Mesenchymal stem cell (in vitro differentiated cells and primary cell): ENCODE measurements at regions not wholly inside any gene's neighbourhood (a gene's known extent, or its start where the extent isn't known, plus 50 kb on each side); places are given as distances from the start of the nearest gene placed in this dataset.

Experiments used
- DNase-seq: peaks from one replicate; pipeline ENCODE4 v3.0.0-alpha.2; 2013
- H2AFZ ChIP-seq: one replicate; pipeline ENCODE4 v1.6.1; 2013; ENCODE audit warnings: low read depth, mild to moderate bottlenecking, control low read depth, inconsistent platforms, low read length, moderate library complexity
- H2AK5ac ChIP-seq: 2 replicates; pipeline ENCODE4 v1.6.1; 2013; ENCODE audit warnings: low read length, moderate library complexity, mild to moderate bottlenecking, inconsistent platforms; ENCODE audit not compliant: severe bottlenecking
- H2BK120ac ChIP-seq: one replicate; pipeline ENCODE4 v1.6.1; 2013; ENCODE audit warnings: low read depth, mild to moderate bottlenecking, inconsistent platforms, low read length, moderate library complexity
- H2BK12ac ChIP-seq, 2 experiments: one replicate each; pipeline ENCODE4 v1.6.1; 2013; ENCODE audit warnings: inconsistent platforms in 2 of 2, low read length in 2 of 2, mild to moderate bottlenecking in 2 of 2, moderate library complexity in 2 of 2, control low read depth in 1 of 2
- H2BK15ac ChIP-seq: one replicate; pipeline ENCODE4 v1.6.1; 2013; ENCODE audit warnings: mild to moderate bottlenecking, low read depth, inconsistent platforms; ENCODE audit not compliant: poor library complexity, severe bottlenecking
- H2BK5ac ChIP-seq: 2 replicates; pipeline ENCODE4 v1.6.1; 2013; ENCODE audit warnings: low read depth, mild to moderate bottlenecking, low read length, control low read depth, inconsistent platforms; ENCODE audit not compliant: poor library complexity, severe bottlenecking
- H3K14ac ChIP-seq, 2 experiments: one replicate each; pipeline ENCODE4 v1.6.1; 2013; ENCODE audit warnings: inconsistent platforms in 2 of 2, low read length in 2 of 2, control low read depth in 1 of 2, mild to moderate bottlenecking in 1 of 2, moderate library complexity in 1 of 2
- H3K18ac ChIP-seq, 2 experiments: one replicate each; pipeline ENCODE4 v1.6.1; 2013; ENCODE audit warnings: inconsistent platforms in 2 of 2, low read length in 2 of 2, control low read depth in 1 of 2, low read depth in 1 of 2, mild to moderate bottlenecking in 1 of 2
- H3K23ac ChIP-seq, 2 experiments: one replicate each; pipeline ENCODE4 v1.6.1; 2013; ENCODE audit warnings: inconsistent platforms in 2 of 2, low read length in 2 of 2, mild to moderate bottlenecking in 2 of 2, moderate library complexity in 2 of 2, control low read depth in 1 of 2
- H3K27ac ChIP-seq: 2 replicates; pipeline ENCODE4 v1.5.1; 2013; ENCODE audit warnings: mild to moderate bottlenecking, moderate library complexity, low read length, control low read depth, inconsistent platforms; ENCODE audit not compliant: poor library complexity, severe bottlenecking
- H3K27me3 ChIP-seq, 2 experiments: 2 replicates each; pipeline versions ENCODE4 v1.6.1 to v1.7.0; 2013; ENCODE audit warnings: low read length in 2 of 2, mild to moderate bottlenecking in 2 of 2, moderate library complexity in 2 of 2, control low read depth in 1 of 2, inconsistent platforms in 1 of 2; ENCODE audit not compliant: control insufficient read depth in 1 of 2, insufficient read depth in 1 of 2
- H3K36me3 ChIP-seq, 2 experiments: 2 replicates each; pipeline versions ENCODE4 v1.6.1 to v1.7.0; 2013; ENCODE audit warnings: low read length in 2 of 2, control low read depth in 1 of 2, inconsistent platforms in 1 of 2, low read depth in 1 of 2, mild to moderate bottlenecking in 1 of 2; ENCODE audit not compliant: insufficient read depth in 2 of 2, control insufficient read depth in 1 of 2
- H3K4ac ChIP-seq, 2 experiments: one replicate each; pipeline ENCODE4 v1.6.1; 2013; ENCODE audit warnings: inconsistent platforms in 2 of 2, low read length in 2 of 2, mild to moderate bottlenecking in 2 of 2, moderate library complexity in 2 of 2, control low read depth in 1 of 2, low read depth in 1 of 2
- H3K4me1 ChIP-seq: 2 replicates; pipeline ENCODE4 v1.6.1; 2013; ENCODE audit warnings: low read depth, low read length, control low read depth; ENCODE audit not compliant: control insufficient read depth, insufficient read depth
- H3K4me2 ChIP-seq: 2 replicates; pipeline ENCODE4 v1.6.1; 2013; ENCODE audit warnings: low read length, mild to moderate bottlenecking, inconsistent platforms; ENCODE audit not compliant: poor library complexity, severe bottlenecking
- H3K4me3 ChIP-seq, 2 experiments: 2 replicates each; pipeline versions ENCODE4 v1.5.1 to v1.7.0; 2013; ENCODE audit warnings: low read length in 2 of 2, mild to moderate bottlenecking in 2 of 2, control low read depth in 1 of 2, low read depth in 1 of 2; ENCODE audit not compliant: insufficient read depth in 1 of 2
- H3K79me1 ChIP-seq: replicated peaks from 2 replicates; pipeline ENCODE4 v1.6.1; 2013; ENCODE audit warnings: mild to moderate bottlenecking, control low read depth, low read length, inconsistent platforms; ENCODE audit not compliant: poor library complexity, severe bottlenecking
- H3K9ac ChIP-seq: 2 replicates; pipeline ENCODE4 v1.7.0; 2013; ENCODE audit warnings: mild to moderate bottlenecking, low read length, moderate library complexity
- H3K9me3 ChIP-seq: 2 replicates; pipeline ENCODE4 v1.7.0; 2013; ENCODE audit warnings: mild to moderate bottlenecking, low read length; ENCODE audit not compliant: control insufficient read depth
- H4K8ac ChIP-seq: one replicate; pipeline ENCODE4 v1.6.1; 2013; ENCODE audit warnings: inconsistent platforms, mild to moderate bottlenecking, low read length, moderate library complexity
- H4K91ac ChIP-seq: one replicate; pipeline ENCODE4 v1.6.1; 2013; ENCODE audit warnings: mild to moderate bottlenecking, low read length, inconsistent platforms
- WGBS: methylation state at CpG from one replicate; pipeline ENCODE4 v1.1.7; 2013; ENCODE audit warnings: mixed read lengths; 5-methylcytosine and 5-hydroxymethylcytosine counted together

- no peak overlapping the region for H4K8ac ChIP-seq
- H2AK5ac ChIP-seq: no peak overlapping the region
- peak overlapping the region; percentile 69 for H4K91ac ChIP-seq
- no peak overlapping the region for H2BK15ac ChIP-seq
- no peak for DNase-seq
- no peak overlapping the region for H2BK120ac ChIP-seq
- H3K27me3 ChIP-seq: no peaks in the 10 kb centered on the region
- no peak overlapping the region for H3K4me3 ChIP-seq
- H2BK5ac ChIP-seq: no peak overlapping the region
- H3K14ac ChIP-seq: peak overlapping the region in 1 of 2 experiments; percentile 5
- H3K9ac ChIP-seq: no peak overlapping the region
- H3K4me1 ChIP-seq: no peaks in the 10 kb centered on the region
- H2AFZ ChIP-seq: no peak overlapping the region
- H3K23ac ChIP-seq: no peak overlapping the region
- 80% methylated on average over 7 of the region's 7 CpGs for WGBS
- no peak overlapping the region for H3K4me2 ChIP-seq
- no peak overlapping the region for H3K4ac ChIP-seq
- H3K18ac ChIP-seq: peak overlapping the region in 1 of 2 experiments; percentile 6
- no peak overlapping the region for H3K27ac ChIP-seq
- no peaks in the 10 kb centered on the region for H3K36me3 ChIP-seq
- H3K9me3 ChIP-seq: no peaks in the 10 kb centered on the region
- H3K79me1 ChIP-seq: no peaks in the 10 kb centered on the region
- H2BK12ac ChIP-seq: no peak overlapping the region
Measured at GRCh38 chr5:90135779-90136378, 273.7 kb downstream of the CETN3 start.

GRCh38 chr5:90134892-90135291 is 274.7 kb downstream of the CETN3 start:
- no peak overlapping the region for H2AK5ac ChIP-seq
- peak; percentile 48 for DNase-seq
- H3K79me1 ChIP-seq: no peaks in the 10 kb centered on the region
- no peak overlapping the region for H3K9ac ChIP-seq
- H2BK120ac ChIP-seq: no peak overlapping the region
- H3K23ac ChIP-seq: no peak overlapping the region
- no peak overlapping the region for H3K4ac ChIP-seq
- H3K14ac ChIP-seq: no peak overlapping the region
- 77% methylated on average over 3 of the region's 4 CpGs for WGBS
- no peak overlapping the region for H3K4me3 ChIP-seq
- H3K27ac ChIP-seq: no peak overlapping the region
- H4K8ac ChIP-seq: no peak overlapping the region
- H2BK12ac ChIP-seq: no peak overlapping the region
- no peak overlapping the region for H3K4me2 ChIP-seq
- H3K4me1 ChIP-seq: no peaks in the 10 kb centered on the region
- no peak overlapping the region for H2BK15ac ChIP-seq
- no peaks in the 10 kb centered on the region for H3K27me3 ChIP-seq
- no peak overlapping the region for H3K18ac ChIP-seq
- no peak overlapping the region for H2BK5ac ChIP-seq
- H4K91ac ChIP-seq: peak overlapping the region; percentile 31
- H3K9me3 ChIP-seq: no peaks in the 10 kb centered on the region
- no peak overlapping the region for H2AFZ ChIP-seq
- no peaks in the 10 kb centered on the region for H3K36me3 ChIP-seq

GRCh38 chr5:90134381-90134780 is 275.2 kb downstream of the CETN3 start:
- no peaks in the 10 kb centered on the region for H3K4me1 ChIP-seq
- no peak overlapping the region for H2BK12ac ChIP-seq
- no peaks in the 10 kb centered on the region for H3K9me3 ChIP-seq
- H2BK15ac ChIP-seq: no peak overlapping the region
- H3K79me1 ChIP-seq: no peaks in the 10 kb centered on the region
- no peak overlapping the region for H3K9ac ChIP-seq
- H3K18ac ChIP-seq: no peak overlapping the region
- no peak overlapping the region for H3K23ac ChIP-seq
- H2AFZ ChIP-seq: no peak overlapping the region
- no peak for DNase-seq
- H2AK5ac ChIP-seq: no peak overlapping the region
- H3K4me3 ChIP-seq: no peak overlapping the region
- H2BK5ac ChIP-seq: no peak overlapping the region
- H4K91ac ChIP-seq: no peak overlapping the region
- no peaks in the 10 kb centered on the region for H3K36me3 ChIP-seq
- H3K14ac ChIP-seq: no peak overlapping the region
- H2BK120ac ChIP-seq: no peak overlapping the region
- no peak overlapping the region for H3K4ac ChIP-seq
- H3K27me3 ChIP-seq: no peaks in the 10 kb centered on the region
- no peak overlapping the region for H3K27ac ChIP-seq
- no peak overlapping the region for H4K8ac ChIP-seq
- H3K4me2 ChIP-seq: no peak overlapping the region

- DNase-seq: no peak
- no peak overlapping the region for H3K9ac ChIP-seq
- H2BK120ac ChIP-seq: no peak overlapping the region
- no peaks in the 10 kb centered on the region for H3K79me1 ChIP-seq
- H3K4me3 ChIP-seq: no peak overlapping the region
- no peak overlapping the region for H3K27ac ChIP-seq
- H3K4me2 ChIP-seq: no peak overlapping the region
- no peaks in the 10 kb centered on the region for H3K27me3 ChIP-seq
- no peak overlapping the region for H2BK12ac ChIP-seq
- H2BK5ac ChIP-seq: no peak overlapping the region
- H3K14ac ChIP-seq: no peak overlapping the region
- H3K18ac ChIP-seq: no peak overlapping the region
- no peak overlapping the region for H3K23ac ChIP-seq
- H4K8ac ChIP-seq: no peak overlapping the region
- no peak overlapping the region for H2AK5ac ChIP-seq
- no peaks in the 10 kb centered on the region for H3K9me3 ChIP-seq
- no peak overlapping the region for H4K91ac ChIP-seq
- no CpG with 5 or more reads among the region's 2 CpGs for WGBS
- H3K4me1 ChIP-seq: no peaks in the 10 kb centered on the region
- no peaks in the 10 kb centered on the region for H3K36me3 ChIP-seq
- no peak overlapping the region for H2BK15ac ChIP-seq
- no peak overlapping the region for H3K4ac ChIP-seq
- H2AFZ ChIP-seq: no peak overlapping the region
Measured at GRCh38 chr5:90133941-90134340, 275.6 kb downstream of the CETN3 start.
